SK-N-SH treated with all-trans-retinoic acid at 6 μM for 48 hours (cell line): ENCODE measurements at regions not wholly inside any gene's neighbourhood (a gene's known extent, or its start where the extent isn't known, plus 50 kb on each side); places are given as distances from the start of the nearest gene placed in this dataset.

ENCODE experiments used
- GLIS3 ChIP-seq: fragments of 250-450 bp; sonication (Bioruptor Pico); IDR thresholded peaks from 2 replicates; pipeline ENCODE4 v1.5.0; 2020; ENCODE audit warnings: mild to moderate bottlenecking, moderate library complexity
- RARB ChIP-seq: fragments of 250-450 bp; sonication (Bioruptor Pico); IDR thresholded peaks from 2 replicates; pipeline ENCODE4 v1.8.0; 2021; ENCODE audit warnings: mild to moderate bottlenecking, moderate library complexity
- SNAI2 ChIP-seq: fragments of 250-450 bp; sonication (Bioruptor Pico); IDR thresholded peaks from 2 replicates; pipeline ENCODE4 v1.5.0; 2020; ENCODE audit warnings: mild to moderate bottlenecking, moderate library complexity
- TOX ChIP-seq: fragments of 250-450 bp; sonication (Bioruptor Pico); IDR thresholded peaks from 2 replicates; pipeline ENCODE4 v1.8.0; 2021; ENCODE audit warnings: mild to moderate bottlenecking, moderate library complexity, borderline replicate concordance
- ZFP3 ChIP-seq: fragments of 250-450 bp; sonication (Bioruptor Pico); IDR thresholded peaks from 2 replicates; pipeline ENCODE4 v1.5.0; 2020; ENCODE audit warnings: mild to moderate bottlenecking, moderate library complexity
- ZFP30 ChIP-seq: fragments of 450-650 bp; formaldehyde crosslinking; IDR thresholded peaks from 2 replicates; pipeline ENCODE4 v1.5.0; 2022; ENCODE audit warnings: mild to moderate bottlenecking, moderate library complexity
- TF ChIP-seq, protein P1 (sequence below): fragments of 250-450 bp; sonication (Bioruptor Pico); IDR thresholded peaks from 2 replicates; pipeline ENCODE4 v1.5.1; 2021; ENCODE audit warnings: mild to moderate bottlenecking, moderate library complexity
- TF ChIP-seq, protein P2 (sequence below): fragments of 250-450 bp; sonication (Bioruptor Pico); IDR thresholded peaks from 2 replicates; pipeline ENCODE4 v1.8.0; 2020; ENCODE audit warnings: mild to moderate bottlenecking, moderate library complexity, borderline replicate concordance

DNA sequence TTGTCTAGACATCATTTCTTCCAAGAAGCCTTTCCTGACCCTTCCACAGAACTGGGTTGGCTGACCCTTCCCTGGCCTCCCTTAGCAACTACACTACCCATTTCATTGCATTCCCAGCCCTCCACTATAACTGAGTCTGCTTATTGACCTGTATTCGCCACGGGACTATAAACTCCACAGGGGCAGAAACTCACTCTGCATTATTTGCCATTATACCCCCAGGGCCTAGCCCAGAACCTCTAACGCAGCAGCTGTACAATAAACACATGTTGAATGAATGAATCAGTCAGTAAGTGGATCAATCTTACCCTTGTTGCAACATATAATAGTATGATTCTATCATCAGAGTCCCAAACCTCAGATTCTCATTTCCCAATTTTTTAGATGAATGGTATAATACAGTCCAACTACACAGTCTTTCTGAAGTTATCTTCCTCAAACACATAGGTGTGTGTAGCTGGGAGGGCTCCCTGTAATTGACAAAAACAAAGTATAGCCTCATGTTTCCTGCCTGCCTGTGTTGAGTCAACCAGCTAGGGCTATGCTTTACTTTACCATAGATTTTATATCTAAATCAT lies 209.3 kb downstream of the CHIC2 start:
- TF ChIP-seq ZFP3 (no peak), GLIS3 (no peak), ZFP30 (no peak), TOX (CRISPR knock-in tag) (no peak), RARB (no peak), SNAI2 (CRISPR knock-in tag) (no peak)
- TF ChIP-seq, protein P1, sequence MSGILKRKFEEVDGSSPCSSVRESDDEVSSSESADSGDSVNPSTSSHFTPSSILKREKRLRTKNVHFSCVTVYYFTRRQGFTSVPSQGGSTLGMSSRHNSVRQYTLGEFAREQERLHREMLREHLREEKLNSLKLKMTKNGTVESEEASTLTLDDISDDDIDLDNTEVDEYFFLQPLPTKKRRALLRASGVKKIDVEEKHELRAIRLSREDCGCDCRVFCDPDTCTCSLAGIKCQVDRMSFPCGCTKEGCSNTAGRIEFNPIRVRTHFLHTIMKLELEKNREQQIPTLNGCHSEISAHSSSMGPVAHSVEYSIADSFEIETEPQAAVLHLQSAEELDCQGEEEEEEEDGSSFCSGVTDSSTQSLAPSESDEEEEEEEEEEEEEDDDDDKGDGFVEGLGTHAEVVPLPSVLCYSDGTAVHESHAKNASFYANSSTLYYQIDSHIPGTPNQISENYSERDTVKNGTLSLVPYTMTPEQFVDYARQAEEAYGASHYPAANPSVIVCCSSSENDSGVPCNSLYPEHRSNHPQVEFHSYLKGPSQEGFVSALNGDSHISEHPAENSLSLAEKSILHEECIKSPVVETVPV = no peak
- TF ChIP-seq, protein P2, sequence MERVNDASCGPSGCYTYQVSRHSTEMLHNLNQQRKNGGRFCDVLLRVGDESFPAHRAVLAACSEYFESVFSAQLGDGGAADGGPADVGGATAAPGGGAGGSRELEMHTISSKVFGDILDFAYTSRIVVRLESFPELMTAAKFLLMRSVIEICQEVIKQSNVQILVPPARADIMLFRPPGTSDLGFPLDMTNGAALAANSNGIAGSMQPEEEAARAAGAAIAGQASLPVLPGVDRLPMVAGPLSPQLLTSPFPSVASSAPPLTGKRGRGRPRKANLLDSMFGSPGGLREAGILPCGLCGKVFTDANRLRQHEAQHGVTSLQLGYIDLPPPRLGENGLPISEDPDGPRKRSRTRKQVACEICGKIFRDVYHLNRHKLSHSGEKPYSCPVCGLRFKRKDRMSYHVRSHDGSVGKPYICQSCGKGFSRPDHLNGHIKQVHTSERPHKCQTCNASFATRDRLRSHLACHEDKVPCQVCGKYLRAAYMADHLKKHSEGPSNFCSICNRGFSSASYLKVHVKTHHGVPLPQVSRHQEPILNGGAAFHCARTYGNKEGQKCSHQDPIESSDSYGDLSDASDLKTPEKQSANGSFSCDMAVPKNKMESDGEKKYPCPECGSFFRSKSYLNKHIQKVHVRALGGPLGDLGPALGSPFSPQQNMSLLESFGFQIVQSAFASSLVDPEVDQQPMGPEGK (CRISPR knock-in tag) = no peak
